Nephron (organoid): ENCODE measurements at regions not wholly inside any gene's neighbourhood (a gene's known extent, or its start where the extent isn't known, plus 50 kb on each side); places are given as distances from the start of the nearest gene placed in this dataset.
"Not testable (repeated sequence)": the region's sequence is repeated elsewhere in the genome, so short reads cannot be mapped to it uniquely, and the experiment has no call there.

Experiments used
- H3K27ac Mint-ChIP-seq, 3 experiments: 2 replicates each; pipeline ENCODE4 v1.8.0; 2020; ENCODE audit warnings: mixed read lengths in 3 of 3, mild to moderate bottlenecking in 2 of 3, moderate library complexity in 1 of 3
- H3K27me3 Mint-ChIP-seq: 2 replicates; pipeline ENCODE4 v1.8.0; 2021; ENCODE audit warnings: low read depth, mild to moderate bottlenecking, moderate library complexity, mixed read lengths
- H3K36me3 Mint-ChIP-seq: 2 replicates; pipeline ENCODE4 v1.8.0; 2020; ENCODE audit warnings: low read depth, mixed read lengths
- H3K4me1 Mint-ChIP-seq: 2 replicates; pipeline ENCODE4 v1.8.0; 2020; ENCODE audit warnings: mixed read lengths
- H3K4me3 Mint-ChIP-seq, 3 experiments: 2 replicates each; pipeline ENCODE4 v1.8.0; 2020; ENCODE audit warnings: mild to moderate bottlenecking in 3 of 3, mixed read lengths in 3 of 3, moderate library complexity in 2 of 3
- H3K9me3 Mint-ChIP-seq: 2 replicates; pipeline ENCODE4 v1.8.0; 2020; ENCODE audit warnings: mixed read lengths
- CTCF ChIP-seq, 3 experiments: fragments of 200-600 bp; sonication (generic); IDR thresholded peaks; one replicate each; pipeline ENCODE4 v1.5.0; 2021; ENCODE audit warnings: antibody characterized with exemption in 3 of 3; ENCODE audit not compliant: unreplicated experiment in 3 of 3

- Mint-ChIP-seq H3K4me3 (no peak overlapping the region), H3K36me3 (no peaks in the 10 kb centered on the region), H3K27me3 (peaks cover 3% of the 10 kb centered on the region), H3K27ac (no peak overlapping the region), H3K9me3 (no peaks in the 10 kb centered on the region), H3K4me1 (no peaks in the 10 kb centered on the region)
- TF ChIP-seq CTCF (IDR thresholded peaks at IDR 0.05; ENCODE audit: unreplicated experiment in 3 of 3): no peak
These were observed 201.4 kb downstream of the BLID start for GRCh38 chr11:121914508-121915059.

GRCh38 chr11:121909596-121909995 lies 206.4 kb downstream of the BLID start:
- no peaks in the 10 kb centered on the region for H3K9me3 Mint-ChIP-seq
- no peak for TF ChIP-seq CTCF (IDR thresholded peaks at IDR 0.05; ENCODE audit: unreplicated experiment in 3 of 3)
- H3K4me3 Mint-ChIP-seq: no peak overlapping the region
- no peak overlapping the region for H3K27ac Mint-ChIP-seq
- H3K27me3 Mint-ChIP-seq: peaks cover 5% of the 10 kb centered on the region
- H3K36me3 Mint-ChIP-seq: no peaks in the 10 kb centered on the region
- no peaks in the 10 kb centered on the region for H3K4me1 Mint-ChIP-seq

GRCh38 chr11:121907379-121907778 lies 208.6 kb downstream of the BLID start:
- Mint-ChIP-seq H3K4me1 (peaks cover under 1% of the 10 kb centered on the region), H3K27ac (no peak overlapping the region)
- TF ChIP-seq CTCF (IDR thresholded peaks at IDR 0.05; ENCODE audit: unreplicated experiment in 3 of 3): no peak

GRCh38 chr11:121904148-121904547 lies 211.9 kb downstream of the BLID start:
- TF ChIP-seq CTCF (IDR thresholded peaks at IDR 0.05; ENCODE audit: unreplicated experiment in 3 of 3): no peak
- no peak overlapping the region for H3K4me3 Mint-ChIP-seq
- no peaks in the 10 kb centered on the region for H3K9me3 Mint-ChIP-seq
- H3K4me1 Mint-ChIP-seq: peaks cover 19% of the 10 kb centered on the region
- H3K27me3 Mint-ChIP-seq: peaks cover 11% of the 10 kb centered on the region
- no peak overlapping the region for H3K27ac Mint-ChIP-seq
- peaks cover 3% of the 10 kb centered on the region for H3K36me3 Mint-ChIP-seq

More at GRCh38 chr11:121907379-121907778, 208.6 kb downstream of the BLID start:
- Mint-ChIP-seq H3K9me3 (no peaks in the 10 kb centered on the region), H3K36me3 (no peaks in the 10 kb centered on the region), H3K27me3 (peaks cover 8% of the 10 kb centered on the region), H3K4me3 (no peak overlapping the region)

GRCh38 chr11:121901886-121902285 lies 214.1 kb downstream of the BLID start:
- no peak for TF ChIP-seq CTCF (IDR thresholded peaks at IDR 0.05; ENCODE audit: unreplicated experiment in 3 of 3)
- Mint-ChIP-seq H3K27ac (no peak overlapping the region), H3K4me3 (no peak overlapping the region), H3K4me1 (peaks cover 28% of the 10 kb centered on the region), H3K36me3 (peaks cover 3% of the 10 kb centered on the region), H3K27me3 (peaks cover 7% of the 10 kb centered on the region), H3K9me3 (no peaks in the 10 kb centered on the region)

- H3K4me3 Mint-ChIP-seq, H3K27me3 Mint-ChIP-seq, H3K27ac Mint-ChIP-seq, H3K36me3 Mint-ChIP-seq, H3K9me3 Mint-ChIP-seq: not testable (repeated sequence)
- peaks cover 28% of the 10 kb centered on the region for H3K4me1 Mint-ChIP-seq
These were observed 214.6 kb downstream of the BLID start for GRCh38 chr11:121901417-121901816.
